SK-N-SH (cell line): ENCODE measurements at regions not wholly inside any gene's neighbourhood (a gene's known extent, or its start where the extent isn't known, plus 50 kb on each side); places are given as distances from the start of the nearest gene placed in this dataset.

Experiments used
- CTCF ChIA-PET: fragments of 300-600, 350-600 bp; formaldehyde crosslinking; extraction: SDS; loops from one replicate; lab custom pipeline; 2021; lab: Yijun Ruan, JAX
- POLR2A ChIA-PET: fragments of 350-600 bp; sonication (Branson Sonifier 250); formaldehyde crosslinking; extraction: SDS; loops from one replicate; lab custom pipeline; 2020; ENCODE audit warnings: antibody characterized with exemption, inconsistent platforms; lab: Yijun Ruan, JAX
- DNase-seq: peaks from one replicate; pipeline ENCODE4 v3.0.0; 2012
- H2AFZ ChIP-seq: fragments of 200-600 bp; sonication (generic); 2 replicates; pipeline ENCODE4 v1.8.1; 2016; ENCODE audit warnings: antibody characterized with exemption, mild to moderate bottlenecking, low read depth
- H3F3A ChIP-seq: fragments of 200-600 bp; sonication (generic); replicated peaks from 2 replicates; pipeline ENCODE3; 2016; ENCODE audit warnings: antibody characterized with exemption, mild to moderate bottlenecking; ENCODE audit not compliant: insufficient read depth
- H3K27ac ChIP-seq, 2 experiments: fragments of 200-500 bp in 1 of 2; fragments of 200-600 bp in 1 of 2; sonication (Bioruptor generic) in 1 of 2; sonication (generic), shearing (Covaris generic) in 1 of 2; 2 replicates each; pipeline versions ENCODE4 v1.5.1 to v1.6.1; 2014 to 2016; ENCODE audit warnings: low read depth in 2 of 2, inconsistent platforms in 1 of 2, low read length in 1 of 2, mild to moderate bottlenecking in 1 of 2, mixed read lengths in 1 of 2
- H3K27me3 ChIP-seq: fragments of 200-600 bp; sonication (generic), shearing (Covaris generic); 2 replicates; pipeline ENCODE4 v1.6.1; 2016; ENCODE audit warnings: mixed run types; ENCODE audit not compliant: insufficient read depth
- H3K36me3 ChIP-seq, 2 experiments: fragments of 200-500 bp in 1 of 2; fragments of 200-600 bp in 1 of 2; sonication (Bioruptor generic) in 1 of 2; sonication (generic) in 1 of 2; replicated peaks in 1 of 2; 2 replicates each; pipeline versions ENCODE3 to v1.5.1; 2014 to 2016; ENCODE audit warnings: low read length in 1 of 2, mild to moderate bottlenecking in 1 of 2; ENCODE audit not compliant: insufficient read depth in 2 of 2, control insufficient read depth in 1 of 2
- H3K4me1 ChIP-seq, 2 experiments: fragments of 200-500 bp in 1 of 2; fragments of 200-600 bp in 1 of 2; sonication (Bioruptor generic) in 1 of 2; sonication (generic), shearing (Covaris generic) in 1 of 2; 2 replicates each; pipeline versions ENCODE4 v1.5.1 to v1.6.1; 2014 to 2016; ENCODE audit warnings: low read depth in 1 of 2, low read length in 1 of 2, mixed run types in 1 of 2; ENCODE audit not compliant: insufficient read depth in 2 of 2, control insufficient read depth in 1 of 2
- H3K4me2 ChIP-seq: fragments of 200-600 bp; sonication (generic), shearing (Covaris generic); 2 replicates; pipeline ENCODE4 v1.6.1; 2017; ENCODE audit warnings: mixed run types
- H3K4me3 ChIP-seq, 2 experiments: fragments of 200-500 bp in 1 of 2; fragments of 200-600 bp in 1 of 2; sonication (Bioruptor generic) in 1 of 2; sonication (generic), shearing (Covaris generic) in 1 of 2; 2 replicates each; pipeline versions ENCODE4 v1.5.1 to v1.8.1; 2014 to 2016; ENCODE audit warnings: low read depth in 2 of 2, inconsistent platforms in 1 of 2, low read length in 1 of 2, mild to moderate bottlenecking in 1 of 2, mixed read lengths in 1 of 2, moderate library complexity in 1 of 2
- H3K79me2 ChIP-seq: fragments of 200-600 bp; sonication (generic); 2 replicates; pipeline ENCODE4 v1.8.1; 2017; ENCODE audit warnings: mild to moderate bottlenecking; ENCODE audit not compliant: insufficient read depth
- H3K9ac ChIP-seq: fragments of 200-600 bp; sonication (generic); 2 replicates; pipeline ENCODE4 v1.6.1; 2017; ENCODE audit warnings: mixed run types
- H3K9me2 ChIP-seq: fragments of 200-600 bp; sonication (generic); 2 replicates; pipeline ENCODE4 v1.6.1; 2017; ENCODE audit warnings: mixed run types
- H3K9me3 ChIP-seq: fragments of 200-600 bp; sonication (generic); 2 replicates; pipeline ENCODE4 v1.6.1; 2017; ENCODE audit warnings: mixed run types, mild to moderate bottlenecking, moderate library complexity
- H4K20me1 ChIP-seq: fragments of 200-600 bp; sonication (generic); 2 replicates; pipeline ENCODE4 v1.6.1; 2017; ENCODE audit warnings: mild to moderate bottlenecking, mixed run types; ENCODE audit not compliant: insufficient read depth
- EP300 ChIP-seq, 2 experiments: IDR thresholded peaks; 2 replicates each; pipeline versions ENCODE4 v1.4.0 to v1.6.1; 2012; ENCODE audit warnings: borderline replicate concordance in 1 of 2, low read depth in 1 of 2, low read length in 1 of 2
- FOSL2 ChIP-seq: IDR thresholded peaks from 2 replicates; pipeline ENCODE4 v1.4.0; 2012; ENCODE audit warnings: low read depth, mild to moderate bottlenecking, moderate library complexity, borderline replicate concordance
- SMC3 ChIP-seq: IDR thresholded peaks from 2 replicates; pipeline ENCODE4 v1.6.1; 2012; ENCODE audit warnings: low read depth, low read length, improper control_type of control experiment
- TEAD4 ChIP-seq: IDR thresholded peaks from 2 replicates; pipeline ENCODE4 v1.4.0; 2012; ENCODE audit warnings: mild to moderate bottlenecking, borderline replicate concordance; ENCODE audit not compliant: insufficient read depth
- WGBS: methylation state at CpG from one replicate; pipeline ENCODE4 v1.1.6; 2017; ENCODE audit warnings: low lambda C conversion rate; 5-methylcytosine and 5-hydroxymethylcytosine counted together
- TF ChIP-seq, protein P1 (sequence below): IDR thresholded peaks from 2 replicates; pipeline ENCODE4 v1.4.0; 2012; ENCODE audit warnings: low read depth, borderline replicate concordance
- TF ChIP-seq, protein P2 (sequence below): IDR thresholded peaks from 2 replicates; pipeline ENCODE4 v1.4.0; 2012; ENCODE audit warnings: low read depth
- TF ChIP-seq, protein P3 (sequence below): fragments of 200-600 bp; sonication (generic); IDR thresholded peaks from 2 replicates; pipeline ENCODE4 v1.6.1; 2017; ENCODE audit warnings: antibody characterized with exemption, mild to moderate bottlenecking, moderate library complexity
- TF ChIP-seq, protein P4 (sequence below): fragments of 150-350 bp; IDR thresholded peaks from 2 replicates; pipeline ENCODE4 v1.6.1; 2016; ENCODE audit warnings: mild to moderate bottlenecking, low read depth, low read length

DNA sequence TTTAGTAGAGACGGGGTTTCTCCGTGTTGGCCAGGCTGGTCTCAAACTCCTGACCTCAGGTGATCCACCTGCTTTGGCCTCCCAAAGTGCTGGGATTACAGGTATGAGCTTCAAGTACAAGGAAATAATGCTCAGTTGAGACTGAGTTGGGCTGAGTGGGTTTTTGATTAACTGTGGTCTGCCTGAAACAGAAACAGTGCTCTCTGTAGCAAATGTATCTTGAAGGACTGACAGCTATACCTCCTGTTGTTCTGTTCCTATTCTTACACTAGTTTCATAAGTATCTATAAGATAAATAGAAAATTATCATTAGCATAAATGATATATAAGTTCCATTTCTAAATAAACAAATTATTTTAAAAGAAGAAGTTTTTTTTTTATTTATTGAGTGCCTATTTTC is 142.8 kb upstream of the PTPRK start:
- no peaks in the 10 kb centered on the region for H3K36me3 ChIP-seq
- H3K79me2 ChIP-seq, result no peaks in the 10 kb centered on the region
- H3K9ac ChIP-seq, result no peak overlapping the region
- TF ChIP-seq EP300 (IDR thresholded peaks at IDR 0.05; ENCODE audit: borderline replicate concordance in 1 of 2, low read depth in 1 of 2, low read length in 1 of 2) (no peak), TEAD4 (no peak), SMC3 (no peak)
- TF ChIP-seq, protein P1, sequence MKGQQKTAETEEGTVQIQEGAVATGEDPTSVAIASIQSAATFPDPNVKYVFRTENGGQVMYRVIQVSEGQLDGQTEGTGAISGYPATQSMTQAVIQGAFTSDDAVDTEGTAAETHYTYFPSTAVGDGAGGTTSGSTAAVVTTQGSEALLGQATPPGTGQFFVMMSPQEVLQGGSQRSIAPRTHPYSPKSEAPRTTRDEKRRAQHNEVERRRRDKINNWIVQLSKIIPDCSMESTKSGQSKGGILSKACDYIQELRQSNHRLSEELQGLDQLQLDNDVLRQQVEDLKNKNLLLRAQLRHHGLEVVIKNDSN, result no peak
- TF ChIP-seq, protein P2, sequence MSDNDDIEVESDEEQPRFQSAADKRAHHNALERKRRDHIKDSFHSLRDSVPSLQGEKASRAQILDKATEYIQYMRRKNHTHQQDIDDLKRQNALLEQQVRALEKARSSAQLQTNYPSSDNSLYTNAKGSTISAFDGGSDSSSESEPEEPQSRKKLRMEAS, result no peak
- TF ChIP-seq, protein P3, sequence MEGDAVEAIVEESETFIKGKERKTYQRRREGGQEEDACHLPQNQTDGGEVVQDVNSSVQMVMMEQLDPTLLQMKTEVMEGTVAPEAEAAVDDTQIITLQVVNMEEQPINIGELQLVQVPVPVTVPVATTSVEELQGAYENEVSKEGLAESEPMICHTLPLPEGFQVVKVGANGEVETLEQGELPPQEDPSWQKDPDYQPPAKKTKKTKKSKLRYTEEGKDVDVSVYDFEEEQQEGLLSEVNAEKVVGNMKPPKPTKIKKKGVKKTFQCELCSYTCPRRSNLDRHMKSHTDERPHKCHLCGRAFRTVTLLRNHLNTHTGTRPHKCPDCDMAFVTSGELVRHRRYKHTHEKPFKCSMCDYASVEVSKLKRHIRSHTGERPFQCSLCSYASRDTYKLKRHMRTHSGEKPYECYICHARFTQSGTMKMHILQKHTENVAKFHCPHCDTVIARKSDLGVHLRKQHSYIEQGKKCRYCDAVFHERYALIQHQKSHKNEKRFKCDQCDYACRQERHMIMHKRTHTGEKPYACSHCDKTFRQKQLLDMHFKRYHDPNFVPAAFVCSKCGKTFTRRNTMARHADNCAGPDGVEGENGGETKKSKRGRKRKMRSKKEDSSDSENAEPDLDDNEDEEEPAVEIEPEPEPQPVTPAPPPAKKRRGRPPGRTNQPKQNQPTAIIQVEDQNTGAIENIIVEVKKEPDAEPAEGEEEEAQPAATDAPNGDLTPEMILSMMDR, result no peak
- TF ChIP-seq, all 33 proteins: peak for 0
- CTCF ChIA-PET, result no interaction called here
- POLR2A ChIA-PET, result no interaction called here
- no peak for DNase-seq
- Histone ChIP-seq H3K4me1 (no peaks in the 10 kb centered on the region), H3F3A (no peaks in the 10 kb centered on the region), H3K9me2 (no peaks in the 10 kb centered on the region), H3K9me3 (no peaks in the 10 kb centered on the region), H2AFZ (no peak overlapping the region), H3K27me3 (no peaks in the 10 kb centered on the region), H3K27ac (no peak overlapping the region), H3K4me3 (no peak overlapping the region), H3K4me2 (no peak overlapping the region), H4K20me1 (no peaks in the 10 kb centered on the region)
- 55% methylated on average over 2 of the region's 2 CpGs for WGBS

DNA sequence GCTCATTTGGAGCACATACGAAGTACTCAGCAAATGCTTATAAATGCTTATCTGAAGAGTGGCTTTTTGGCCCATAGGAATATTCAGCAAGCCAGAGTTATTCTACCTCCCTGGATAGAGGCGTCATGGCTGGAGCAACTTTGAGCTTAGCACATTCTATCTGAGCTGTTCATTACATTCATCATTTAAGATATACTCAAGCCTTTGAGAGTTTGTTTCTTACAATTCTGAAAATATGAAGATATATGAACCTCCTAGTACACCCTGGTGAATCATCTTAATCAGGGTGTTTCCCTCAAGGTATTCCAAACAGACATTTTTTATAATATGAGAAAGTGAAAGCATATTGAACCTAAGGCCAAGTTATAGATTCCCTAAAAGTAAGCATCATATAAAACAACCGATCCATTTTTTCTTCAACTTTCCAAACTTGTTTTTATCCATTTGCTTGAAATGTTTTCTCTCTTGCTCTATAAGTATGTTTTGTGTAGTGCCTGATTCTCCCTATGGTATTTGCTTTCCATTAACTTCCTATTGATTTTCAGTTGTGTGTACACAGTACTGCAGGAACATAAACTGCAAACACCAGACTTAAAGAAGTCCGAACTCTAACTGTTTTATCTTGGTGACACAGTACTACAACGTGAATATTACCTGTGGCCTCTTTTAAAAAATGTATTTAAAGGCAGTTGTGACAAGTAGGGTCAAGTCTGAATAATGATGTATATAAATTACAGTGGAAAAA is 139.7 kb upstream of the PTPRK start:
- Histone ChIP-seq H3F3A (peaks cover 18% of the 10 kb centered on the region), H3K9me3 (no peaks in the 10 kb centered on the region), H4K20me1 (no peaks in the 10 kb centered on the region), H3K9me2 (no peaks in the 10 kb centered on the region), H3K36me3 (no peaks in the 10 kb centered on the region), H3K4me3 (no peak overlapping the region), H3K79me2 (no peaks in the 10 kb centered on the region), H3K4me1 (peaks cover 0 to 14% of the 10 kb centered on the region in 2 experiments; a peak in 1 of 4 replicates), H3K27ac (no peak overlapping the region), H3K27me3 (no peaks in the 10 kb centered on the region), H3K9ac (no peak overlapping the region), H2AFZ (peak overlapping the region; percentile 38; the same call in 1 of the 2 replicates), H3K4me2 (no peak overlapping the region)
- POLR2A ChIA-PET, result no interaction called here
- DNase-seq, result no peak
- CTCF ChIA-PET, result no interaction called here
- 72% methylated on average over 5 of the region's 5 CpGs for WGBS
- peak; percentile 9; the same call in 1 of the 2 replicates for TF ChIP-seq FOSL2
- TF ChIP-seq, protein P4, sequence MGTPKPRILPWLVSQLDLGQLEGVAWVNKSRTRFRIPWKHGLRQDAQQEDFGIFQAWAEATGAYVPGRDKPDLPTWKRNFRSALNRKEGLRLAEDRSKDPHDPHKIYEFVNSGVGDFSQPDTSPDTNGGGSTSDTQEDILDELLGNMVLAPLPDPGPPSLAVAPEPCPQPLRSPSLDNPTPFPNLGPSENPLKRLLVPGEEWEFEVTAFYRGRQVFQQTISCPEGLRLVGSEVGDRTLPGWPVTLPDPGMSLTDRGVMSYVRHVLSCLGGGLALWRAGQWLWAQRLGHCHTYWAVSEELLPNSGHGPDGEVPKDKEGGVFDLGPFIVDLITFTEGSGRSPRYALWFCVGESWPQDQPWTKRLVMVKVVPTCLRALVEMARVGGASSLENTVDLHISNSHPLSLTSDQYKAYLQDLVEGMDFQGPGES, result no peak
